ENCODE measurements at regions not wholly inside any gene's neighbourhood (a gene's known extent, or its start where the extent isn't known, plus 50 kb on each side); places are given as distances from the start of the nearest gene placed in this dataset.

GRCh38 chr2:234165421-234165820 lies 114.9 kb downstream of the SPP2 start:
- Histone ChIP-seq H4K20me1 (ENCODE audit: insufficient read depth, low read length) (no peaks in the 10 kb centered on the region), H3K9me3 (replicated peaks; ENCODE audit: insufficient read depth, low read length) (no peaks in the 10 kb centered on the region), H3K4me3 (ENCODE audit: low read length) (no peak overlapping the region), H3K4me1 (ENCODE audit: low read length) (0 out of 2 replicates have a peak, but pooled peaks cover 5% of the 10 kb centered on the region), H3K9ac (ENCODE audit: low read length) (no peak overlapping the region), H3K36me3 (replicated peaks; ENCODE audit: insufficient read depth, low read length) (no peaks in the 10 kb centered on the region), H3K27me3 (replicated peaks; ENCODE audit: insufficient read depth, low read length) (no peaks in the 10 kb centered on the region), H3K79me2 (ENCODE audit: low read length) (no peaks in the 10 kb centered on the region), H3K9me2 (replicated peaks; ENCODE audit: insufficient read depth, low read length) (no peaks in the 10 kb centered on the region), H3F3A (ENCODE audit: insufficient read depth, low read length) (no peaks in the 10 kb centered on the region), H2AFZ (ENCODE audit: low read length) (no peak overlapping the region), H3K27ac (ENCODE audit: low read length) (no peak overlapping the region), H3K4me2 (ENCODE audit: low read depth, low read length) (no peak overlapping the region)
- no peak for DNase-seq
- TF ChIP-seq EZH2phosphoT487 (IDR thresholded peaks at IDR 0.05; ENCODE audit: low read length), result no peak
- TF ChIP-seq CTCF (IDR thresholded peaks at IDR 0.05; ENCODE audit: low read length), result no peak

- H3K9ac ChIP-seq (ENCODE audit: low read length), result no peak overlapping the region
- no peak overlapping the region for H3K4me2 ChIP-seq (ENCODE audit: low read depth, low read length)
- no peak for TF ChIP-seq EZH2 (optimal IDR thresholded peaks at IDR 0.05; ENCODE audit: low read depth, low read length)
- TF ChIP-seq EZH2phosphoT487 (IDR thresholded peaks at IDR 0.05; ENCODE audit: low read length), result no peak
- TF ChIP-seq CTCF (IDR thresholded peaks at IDR 0.05; ENCODE audit: low read length), result no peak
- no peaks in the 10 kb centered on the region for H3K79me2 ChIP-seq (ENCODE audit: low read length)
- H3K4me3 ChIP-seq (ENCODE audit: low read length), result no peak overlapping the region
- H3K9me3 ChIP-seq (replicated peaks; ENCODE audit: insufficient read depth, low read length), result no peaks in the 10 kb centered on the region
- no peak overlapping the region for H2AFZ ChIP-seq (ENCODE audit: low read length)
- DNase-seq, result no peak
- H3K9me2 ChIP-seq (replicated peaks; ENCODE audit: insufficient read depth, low read length), result no peaks in the 10 kb centered on the region
- no peaks in the 10 kb centered on the region for H3F3A ChIP-seq (ENCODE audit: insufficient read depth, low read length)
- 0 out of 2 replicates have a peak, but pooled peaks cover 5% of the 10 kb centered on the region for H3K4me1 ChIP-seq (ENCODE audit: low read length)
- H3K27ac ChIP-seq (ENCODE audit: low read length), result no peak overlapping the region
- no peaks in the 10 kb centered on the region for H3K27me3 ChIP-seq (replicated peaks; ENCODE audit: insufficient read depth, low read length)
- H3K36me3 ChIP-seq (replicated peaks; ENCODE audit: insufficient read depth, low read length), result no peaks in the 10 kb centered on the region
- no peaks in the 10 kb centered on the region for H4K20me1 ChIP-seq (ENCODE audit: insufficient read depth, low read length)
These were observed 114.3 kb downstream of the SPP2 start for GRCh38 chr2:234164493-234165413.

GRCh38 chr2:234163510-234164045 lies 113.1 kb downstream of the SPP2 start:
- H3K4me3 ChIP-seq (ENCODE audit: low read length), result peak overlapping the region; percentile 11; the same call in 1 of the 2 replicates
- TF ChIP-seq EZH2 (optimal IDR thresholded peaks at IDR 0.05; ENCODE audit: low read depth, low read length) (no peak), EZH2phosphoT487 (IDR thresholded peaks at IDR 0.05; ENCODE audit: low read length) (no peak), CTCF (IDR thresholded peaks at IDR 0.05; ENCODE audit: low read length) (no peak)
- H3K79me2 ChIP-seq (ENCODE audit: low read length), result no peaks in the 10 kb centered on the region
- H3K36me3 ChIP-seq (replicated peaks; ENCODE audit: insufficient read depth, low read length), result no peaks in the 10 kb centered on the region
- H3K4me1 ChIP-seq (ENCODE audit: low read length), result 0 out of 2 replicates have a peak, but pooled peaks cover 5% of the 10 kb centered on the region
- no peaks in the 10 kb centered on the region for H3F3A ChIP-seq (ENCODE audit: insufficient read depth, low read length)
- DNase-seq, result peak; percentile 30
- H4K20me1 ChIP-seq (ENCODE audit: insufficient read depth, low read length), result no peaks in the 10 kb centered on the region
- H3K4me2 ChIP-seq (ENCODE audit: low read depth, low read length), result peak overlapping the region; percentile 51
- H3K9ac ChIP-seq (ENCODE audit: low read length), result no peak overlapping the region
- peak overlapping the region; percentile 55; the same call in 1 of the 2 replicates for H2AFZ ChIP-seq (ENCODE audit: low read length)
- no peaks in the 10 kb centered on the region for H3K27me3 ChIP-seq (replicated peaks; ENCODE audit: insufficient read depth, low read length)
- H3K27ac ChIP-seq (ENCODE audit: low read length), result no peak overlapping the region
- no peaks in the 10 kb centered on the region for H3K9me2 ChIP-seq (replicated peaks; ENCODE audit: insufficient read depth, low read length)
- H3K9me3 ChIP-seq (replicated peaks; ENCODE audit: insufficient read depth, low read length), result no peaks in the 10 kb centered on the region
